Pons (tissue), 1 donor: ENCODE measurements at regions not wholly inside any gene's neighbourhood (a gene's known extent, or its start where the extent isn't known, plus 50 kb on each side); places are given as distances from the start of the nearest gene placed in this dataset.
"Not testable (repeated sequence)": the region's sequence is repeated elsewhere in the genome, so short reads cannot be mapped to it uniquely, and the experiment has no call there.

Experiments used
- DNase-seq: peaks from one replicate; pipeline ENCODE4 v3.0.0-alpha.2; 2016; ENCODE audit warnings: low spot score

GRCh38 chr4:151561551-151562256 is 152.7 kb downstream of the FHIP1A start:
- DNase-seq, result no peak

GRCh38 chr4:151563194-151563593 is 154.2 kb downstream of the FHIP1A start:
- DNase-seq, result no peak

- no peak for DNase-seq
Measured at GRCh38 chr4:151564321-151564720, 155.3 kb downstream of the FHIP1A start.

- DNase-seq, result no peak
Measured at GRCh38 chr4:151565583-151565982, 156.6 kb downstream of the FHIP1A start.

- DNase-seq, result no peak
Measured at GRCh38 chr4:151566053-151566452, 157.1 kb downstream of the FHIP1A start.

GRCh38 chr4:151567056-151567455 is 158.1 kb downstream of the FHIP1A start:
- no peak for DNase-seq

- DNase-seq, result no peak
Measured at GRCh38 chr4:151568966-151569365, 160.0 kb downstream of the FHIP1A start.

- DNase-seq, result peak; percentile 21
Measured at GRCh38 chr4:151569650-151570049, 160.7 kb downstream of the FHIP1A start.

- no peak for DNase-seq
Measured at GRCh38 chr4:151573474-151573873, 164.5 kb downstream of the FHIP1A start.

- no peak for DNase-seq
Measured at GRCh38 chr4:151573945-151574344, 165.0 kb downstream of the FHIP1A start.

GRCh38 chr4:151574968-151575367 is 166.0 kb downstream of the FHIP1A start:
- no peak for DNase-seq

- no peak for DNase-seq
Measured at GRCh38 chr4:151575646-151576045, 166.7 kb downstream of the FHIP1A start.

- DNase-seq, result no peak
Measured at GRCh38 chr4:151576627-151577026, 167.7 kb downstream of the FHIP1A start.

GRCh38 chr4:151581570-151581969 is 172.6 kb downstream of the FHIP1A start:
- no peak for DNase-seq

GRCh38 chr4:151582098-151582497 is 173.1 kb downstream of the FHIP1A start:
- DNase-seq, result no peak

GRCh38 chr4:151583157-151583914 is 174.4 kb downstream of the FHIP1A start:
- no peak for DNase-seq

GRCh38 chr4:151584101-151584500 is 175.1 kb downstream of the FHIP1A start:
- DNase-seq, result no peak

GRCh38 chr4:151595629-151596028 is 165.2 kb downstream of the GATB start:
- DNase-seq, result not testable (repeated sequence)

GRCh38 chr4:151597691-151598090 is 163.1 kb downstream of the GATB start:
- DNase-seq, result not testable (repeated sequence)

- no peak for DNase-seq
Measured at GRCh38 chr4:151599863-151600262, 160.9 kb downstream of the GATB start.

GRCh38 chr4:151600432-151600831 is 160.4 kb downstream of the GATB start:
- DNase-seq, result no peak

GRCh38 chr4:151603377-151603776 is 157.4 kb downstream of the GATB start:
- DNase-seq, result no peak

GRCh38 chr4:151604238-151604637 is 156.6 kb downstream of the GATB start:
- DNase-seq, result no peak

- DNase-seq, result no peak
Measured at GRCh38 chr4:151605215-151605614, 155.6 kb downstream of the GATB start.
